Left ventricle myocardium inferior (tissue), 1 donor: ENCODE measurements at regions not wholly inside any gene's neighbourhood (a gene's known extent, or its start where the extent isn't known, plus 50 kb on each side); places are given as distances from the start of the nearest gene placed in this dataset.
"Not testable (repeated sequence)": the region's sequence is repeated elsewhere in the genome, so short reads cannot be mapped to it uniquely, and the experiment has no call there.

Source experiments
- DNase-seq: peaks from one replicate; pipeline ENCODE4 v3.0.0-alpha.2; 2020
- H3K27ac ChIP-seq: fragments of 200-600 bp; replicated peaks from 2 replicates; pipeline ENCODE4 v1.8.0; 2021
- H3K27me3 ChIP-seq: fragments of 200-600 bp; 2 replicates; pipeline ENCODE4 v1.8.0; 2021; ENCODE audit warnings: low read depth
- H3K36me3 ChIP-seq: fragments of 200-600 bp; 2 replicates; pipeline ENCODE4 v1.8.0; 2021
- H3K4me1 ChIP-seq: fragments of 200-600 bp; 2 replicates; pipeline ENCODE4 v1.8.0; 2021
- H3K4me3 ChIP-seq: fragments of 200-600 bp; 2 replicates; pipeline ENCODE4 v1.8.0; 2021; ENCODE audit warnings: mild to moderate bottlenecking, moderate library complexity
- H3K9me3 ChIP-seq: fragments of 200-600 bp; replicated peaks from 2 replicates; pipeline ENCODE4 v1.8.0; 2021
- CTCF ChIP-seq: fragments of 200-600 bp; IDR thresholded peaks from 2 replicates; pipeline ENCODE4 v1.8.0; 2021; ENCODE audit warnings: antibody characterized with exemption, mild to moderate bottlenecking, borderline replicate concordance
- intact Hi-C: fragments of 100-400 bp; cut with micrococcal nuclease; formaldehyde crosslinking; loops from one replicate; pipeline ENCODE4 v1.11.0; 2022
- donor health status: DM: no; HTN: yes; CAD: no; lungs with severe emphysema.

DNA sequence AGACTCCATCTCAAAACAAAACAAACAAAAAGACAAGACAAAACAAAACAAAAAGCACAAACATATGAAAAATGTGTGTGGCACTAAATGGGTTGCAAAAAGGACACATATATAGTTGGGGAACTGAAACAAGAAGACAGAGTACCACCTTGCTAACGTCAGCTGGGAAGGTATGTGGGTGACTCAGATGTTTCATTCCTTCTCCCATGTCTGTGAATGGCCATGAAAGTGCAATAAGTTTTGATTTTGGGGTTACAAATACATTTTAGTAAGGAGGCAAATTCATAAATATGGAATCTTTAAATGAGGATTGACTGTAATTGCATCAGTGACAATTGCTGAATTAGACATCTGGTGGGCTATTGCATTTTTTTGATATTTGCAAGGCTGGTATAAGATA is 81.6 kb upstream of the KLF4 start:
- Histone ChIP-seq H3K4me3 (no peak overlapping the region), H3K27ac (no peak overlapping the region), H3K36me3 (no peaks in the 10 kb centered on the region), H3K4me1 (no peaks in the 10 kb centered on the region), H3K27me3 (no peaks in the 10 kb centered on the region), H3K9me3 (no peaks in the 10 kb centered on the region)
- intact Hi-C loops = no loop called here
- TF ChIP-seq CTCF = no peak
- DNase-seq = no peak

GRCh38 chr9:107569174-107569573 is 79.6 kb upstream of the KLF4 start:
- Histone ChIP-seq H3K36me3 (no peaks in the 10 kb centered on the region), H3K9me3 (no peaks in the 10 kb centered on the region), H3K4me1 (no peaks in the 10 kb centered on the region), H3K27ac (no peak overlapping the region), H3K27me3 (no peaks in the 10 kb centered on the region), H3K4me3 (no peak overlapping the region)
- intact Hi-C loops = no loop called here
- no peak for DNase-seq
- no peak for TF ChIP-seq CTCF

DNA sequence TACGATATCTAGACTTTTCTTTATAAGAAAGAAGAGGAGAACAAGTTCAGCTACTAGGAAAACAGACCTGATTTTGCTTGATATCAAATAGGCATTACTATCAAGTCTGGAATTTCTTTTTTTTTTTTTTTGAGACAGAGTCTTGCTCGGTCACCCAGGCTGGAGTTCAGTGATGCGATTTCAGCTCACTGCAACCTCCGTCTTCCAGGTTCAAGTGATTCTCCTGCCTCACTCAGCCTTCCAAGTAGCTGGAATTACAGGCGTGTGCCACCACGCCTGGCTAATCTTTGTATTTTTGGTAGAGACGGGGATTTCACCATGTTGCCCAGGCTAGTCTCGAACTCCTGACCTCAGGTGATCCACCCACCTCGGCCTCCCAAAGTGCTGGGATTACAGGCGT is 78.8 kb upstream of the KLF4 start:
- H3K36me3 ChIP-seq, H3K9me3 ChIP-seq, H3K27ac ChIP-seq, H3K27me3 ChIP-seq, DNase-seq, H3K4me3 ChIP-seq, intact Hi-C loops, H3K4me1 ChIP-seq: not testable (repeated sequence)

DNA sequence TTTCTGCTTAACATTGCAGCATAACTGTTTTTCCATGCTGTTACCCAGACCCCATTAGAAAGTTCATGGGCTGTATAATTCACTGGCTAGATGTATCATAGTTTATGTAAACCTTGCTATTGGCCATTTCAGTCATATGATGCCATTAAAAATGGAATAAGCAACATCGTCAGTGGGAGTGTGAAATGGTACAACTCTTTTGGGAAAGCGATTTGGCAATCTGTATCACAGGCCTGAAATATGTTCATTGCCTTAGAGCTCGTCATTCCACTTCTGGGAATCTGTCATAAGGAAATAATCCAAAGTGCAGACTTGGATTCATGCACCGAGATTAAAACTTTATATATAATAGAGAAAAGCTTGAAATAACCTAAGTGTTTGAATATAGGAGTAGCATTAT is 77.9 kb upstream of the KLF4 start:
- Histone ChIP-seq H3K27ac (no peak overlapping the region), H3K4me1 (no peaks in the 10 kb centered on the region), H3K4me3 (no peak overlapping the region), H3K36me3 (no peaks in the 10 kb centered on the region), H3K27me3 (no peaks in the 10 kb centered on the region), H3K9me3 (no peaks in the 10 kb centered on the region)
- TF ChIP-seq CTCF = no peak
- DNase-seq = no peak
- intact Hi-C loops = no loop called here

DNA sequence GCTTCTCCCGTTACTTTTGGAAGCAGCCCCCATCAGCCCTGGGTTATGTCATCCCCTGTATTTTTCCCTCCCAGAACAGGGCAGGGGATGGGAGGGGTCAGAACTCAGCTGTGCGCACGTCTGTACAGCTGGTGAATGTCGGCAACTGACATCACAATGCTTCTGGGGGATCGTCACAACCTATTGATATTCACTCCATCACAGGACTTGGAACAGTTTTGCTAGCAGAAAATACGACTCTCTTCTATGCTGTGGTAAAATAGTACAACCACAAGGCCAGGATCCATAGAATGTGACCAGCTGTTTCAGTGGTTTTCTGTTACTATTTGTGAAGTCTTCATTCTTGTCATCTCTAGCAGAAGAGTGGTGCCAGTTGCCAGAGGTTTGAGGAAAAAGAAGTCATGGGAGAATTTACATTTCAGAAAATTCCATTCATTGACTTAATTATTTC is 77.1 kb upstream of the KLF4 start:
- Histone ChIP-seq H3K27ac (no peak overlapping the region), H3K4me1 (no peaks in the 10 kb centered on the region), H3K4me3 (no peak overlapping the region), H3K36me3 (no peaks in the 10 kb centered on the region), H3K9me3 (no peaks in the 10 kb centered on the region), H3K27me3 (no peaks in the 10 kb centered on the region)
- TF ChIP-seq CTCF = no peak
- intact Hi-C loops = no loop called here
- DNase-seq = peak; percentile 18

DNA sequence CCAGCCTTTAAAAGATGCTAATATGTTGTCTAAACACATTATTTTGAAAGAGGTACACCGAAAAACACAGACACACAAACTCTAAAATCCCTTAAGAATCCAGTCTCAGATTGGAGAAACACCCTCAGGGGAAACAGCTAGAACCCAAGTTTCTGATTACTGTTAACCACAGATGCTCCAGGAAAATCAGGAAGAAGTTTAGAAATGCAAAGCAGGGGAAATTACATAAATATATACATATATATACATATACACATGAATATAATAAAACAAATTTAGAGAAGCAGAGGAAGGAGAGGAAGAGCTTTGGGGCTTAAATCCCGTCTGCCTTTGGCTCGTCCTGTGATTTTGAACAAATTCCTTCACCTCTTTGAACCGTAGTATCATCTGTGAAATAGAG is 73.2 kb upstream of the KLF4 start:
- no peaks in the 10 kb centered on the region for H3K4me1 ChIP-seq
- H3K27me3 ChIP-seq = no peaks in the 10 kb centered on the region
- intact Hi-C loops = no loop called here
- no peak for DNase-seq
- no peak overlapping the region for H3K27ac ChIP-seq
- H3K9me3 ChIP-seq = no peaks in the 10 kb centered on the region
- TF ChIP-seq CTCF = no peak
- no peak overlapping the region for H3K4me3 ChIP-seq
- H3K36me3 ChIP-seq = no peaks in the 10 kb centered on the region
